ENCODE measurements at regions not wholly inside any gene's neighbourhood (a gene's known extent, or its start where the extent isn't known, plus 50 kb on each side); places are given as distances from the start of the nearest gene placed in this dataset.

DNA sequence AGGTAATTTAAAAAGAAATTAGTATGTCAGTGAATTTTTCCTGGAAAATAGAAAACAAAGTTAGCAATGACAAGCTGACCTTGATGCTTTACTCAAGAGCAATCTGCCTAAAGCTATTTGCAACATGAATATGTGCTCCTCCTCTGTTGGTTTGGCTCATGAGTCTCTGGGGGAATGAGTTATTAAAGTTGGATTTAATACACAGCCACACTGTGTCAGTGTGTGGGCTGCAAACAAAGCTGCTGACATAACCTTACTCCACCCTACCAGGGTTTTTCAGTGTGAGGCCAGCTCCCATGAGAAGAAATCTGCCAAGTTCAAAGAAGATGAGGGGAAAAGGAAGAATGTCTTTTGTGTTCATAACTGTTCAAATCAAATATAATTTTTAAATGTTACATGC is 280.5 kb downstream of the TLL1 start:
- no TSS peak for BruUV-seq (replicated peaks)
- Histone ChIP-seq H3K9me2 (ENCODE audit: insufficient read depth) (no peaks in the 10 kb centered on the region), H3K79me2 (ENCODE audit: insufficient read depth, low read length) (no peaks in the 10 kb centered on the region), H3K27ac (ENCODE audit: low read depth, low read length) (no peak overlapping the region), H2AFZ (ENCODE audit: low read depth, low read length, poor library complexity, severe bottlenecking) (no peak overlapping the region), H3K4me3 (replicated peaks in 1 of 2; ENCODE audit: low read depth in 1 of 2, low read length in 2 of 2) (no peak overlapping the region), H3K9me3 (ENCODE audit: control insufficient read depth in 1 of 2, insufficient read depth in 1 of 2, low read depth in 1 of 2, low read length in 2 of 2) (no peaks in the 10 kb centered on the region), H3K9ac (ENCODE audit: low read length) (no peak overlapping the region), H4K20me1 (ENCODE audit: insufficient read depth) (no peaks in the 10 kb centered on the region), H3K4me2 (ENCODE audit: low read length) (no peak overlapping the region), H3K36me3 (ENCODE audit: control insufficient read depth in 1 of 2, insufficient read depth in 2 of 2, low read length in 2 of 2) (no peaks in the 10 kb centered on the region), H3K27me3 (ENCODE audit: insufficient read depth, low read length) (no peaks in the 10 kb centered on the region), H3K4me1 (ENCODE audit: control insufficient read depth in 1 of 2, insufficient read depth in 2 of 2, low read length in 2 of 2) (no peaks in the 10 kb centered on the region)
- ChIA-PET CTCF (no interaction called here), POLR2A (no interaction called here), RAD21 (ENCODE audit: low non-redundant PET in 1 of 2, low total read pairs in 2 of 2, uncharacterized antibody in 2 of 2, unreplicated experiment in 2 of 2) (no interaction called here)
- ATAC-seq, result no peak
- DNase-seq (ENCODE audit: low read depth, low spot score), result no peak
- intact Hi-C loops (cut with micrococcal nuclease), result no loop called here
- TF ChIP-seq EZH2phosphoT487 (IDR thresholded peaks at IDR 0.05; ENCODE audit: borderline replicate concordance), result no peak
- no peak for TF ChIP-seq FOSL1 (IDR thresholded peaks at IDR 0.05; ENCODE audit: low read depth)
- TF ChIP-seq ELF1 (IDR thresholded peaks at IDR 0.05; ENCODE audit: borderline replicate concordance, low read depth), result no peak
- TF ChIP-seq, protein P1, sequence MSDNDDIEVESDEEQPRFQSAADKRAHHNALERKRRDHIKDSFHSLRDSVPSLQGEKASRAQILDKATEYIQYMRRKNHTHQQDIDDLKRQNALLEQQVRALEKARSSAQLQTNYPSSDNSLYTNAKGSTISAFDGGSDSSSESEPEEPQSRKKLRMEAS (IDR thresholded peaks at IDR 0.05), result no peak
- TF ChIP-seq ZFX (IDR thresholded peaks at IDR 0.05), result no peak
- TF ChIP-seq SRF (IDR thresholded peaks at IDR 0.05; ENCODE audit: low read depth), result no peak
- no peak for TF ChIP-seq POLR2AphosphoS5 (IDR thresholded peaks at IDR 0.05; ENCODE audit: low read depth, low read length)
- no peak for TF ChIP-seq EGR1 (IDR thresholded peaks at IDR 0.05; ENCODE audit: low read depth)
- TF ChIP-seq EZH2 (IDR thresholded peaks at IDR 0.05), result no peak
- no peak for TF ChIP-seq YY1 (IDR thresholded peaks at IDR 0.05; ENCODE audit: extremely low read depth, insufficient replicate concordance, low read depth, low read length)
- TF ChIP-seq JUND (IDR thresholded peaks at IDR 0.05), result no peak

DNA sequence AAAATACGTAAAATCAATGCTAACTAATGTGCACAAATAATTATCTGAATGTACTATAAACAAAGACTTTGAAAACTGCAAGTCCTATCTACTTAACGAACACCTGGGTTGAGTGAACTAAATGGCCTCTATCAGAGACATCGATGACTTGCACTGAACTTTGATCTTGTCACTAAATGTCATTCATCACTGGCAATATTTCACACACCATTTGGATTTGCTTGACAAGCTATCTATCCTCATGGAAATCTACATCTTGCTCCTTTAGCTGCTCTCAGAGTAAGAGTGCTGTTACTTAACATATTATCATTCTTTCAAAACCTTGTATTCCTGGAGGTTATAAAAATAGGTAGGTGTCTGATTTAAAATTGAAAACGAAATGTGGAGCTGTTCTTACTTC is 289.3 kb downstream of the TLL1 start:
- RAD21 ChIA-PET (ENCODE audit: low non-redundant PET in 1 of 2, low total read pairs in 2 of 2, uncharacterized antibody in 2 of 2, unreplicated experiment in 2 of 2), result no interaction called here
- ATAC-seq, result no peak
- no peak for TF ChIP-seq ZFX (IDR thresholded peaks at IDR 0.05)
- no peak for TF ChIP-seq TCF7L2 (IDR thresholded peaks at IDR 0.05; ENCODE audit: borderline replicate concordance, extremely low read depth, insufficient read depth, insufficient read length)
- no peak for TF ChIP-seq FOSL1 (IDR thresholded peaks at IDR 0.05; ENCODE audit: low read depth)
- TF ChIP-seq EZH2phosphoT487 (IDR thresholded peaks at IDR 0.05; ENCODE audit: borderline replicate concordance), result no peak
- TF ChIP-seq POLR2A (IDR thresholded peaks at IDR 0.05; ENCODE audit: borderline replicate concordance, extremely low read depth, insufficient read depth, insufficient read length), result no peak
- TF ChIP-seq JUND (IDR thresholded peaks at IDR 0.05), result no peak
- no peak for TF ChIP-seq ZNF274 (IDR thresholded peaks at IDR 0.05; ENCODE audit: low read depth, low read length)
- TF ChIP-seq RAD21 (IDR thresholded peaks at IDR 0.05; ENCODE audit: low read depth), result no peak
- TF ChIP-seq SIN3A (IDR thresholded peaks at IDR 0.05; ENCODE audit: low read depth), result no peak
- TF ChIP-seq, protein P2, sequence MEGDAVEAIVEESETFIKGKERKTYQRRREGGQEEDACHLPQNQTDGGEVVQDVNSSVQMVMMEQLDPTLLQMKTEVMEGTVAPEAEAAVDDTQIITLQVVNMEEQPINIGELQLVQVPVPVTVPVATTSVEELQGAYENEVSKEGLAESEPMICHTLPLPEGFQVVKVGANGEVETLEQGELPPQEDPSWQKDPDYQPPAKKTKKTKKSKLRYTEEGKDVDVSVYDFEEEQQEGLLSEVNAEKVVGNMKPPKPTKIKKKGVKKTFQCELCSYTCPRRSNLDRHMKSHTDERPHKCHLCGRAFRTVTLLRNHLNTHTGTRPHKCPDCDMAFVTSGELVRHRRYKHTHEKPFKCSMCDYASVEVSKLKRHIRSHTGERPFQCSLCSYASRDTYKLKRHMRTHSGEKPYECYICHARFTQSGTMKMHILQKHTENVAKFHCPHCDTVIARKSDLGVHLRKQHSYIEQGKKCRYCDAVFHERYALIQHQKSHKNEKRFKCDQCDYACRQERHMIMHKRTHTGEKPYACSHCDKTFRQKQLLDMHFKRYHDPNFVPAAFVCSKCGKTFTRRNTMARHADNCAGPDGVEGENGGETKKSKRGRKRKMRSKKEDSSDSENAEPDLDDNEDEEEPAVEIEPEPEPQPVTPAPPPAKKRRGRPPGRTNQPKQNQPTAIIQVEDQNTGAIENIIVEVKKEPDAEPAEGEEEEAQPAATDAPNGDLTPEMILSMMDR (IDR thresholded peaks at IDR 0.05 in 2 of 3, conservative IDR thresholded peaks at IDR 0.05 in 1 of 3; ENCODE audit: borderline replicate concordance in 1 of 3, insufficient read depth in 1 of 3, low read depth in 2 of 3, low read length in 2 of 3), result no peak

More for the DNA sequence above, 289.3 kb downstream of the TLL1 start:
- no peak overlapping the region for H3K4me2 ChIP-seq (ENCODE audit: low read length)
- intact Hi-C loops (cut with micrococcal nuclease), result loop anchor here (5.0 to 10.0 kb wide), 2 partner anchors 625 to 852 kb away; no protein-coding TSS in a partner anchor
- H3K27me3 ChIP-seq (ENCODE audit: insufficient read depth, low read length), result no peaks in the 10 kb centered on the region
- H3K4me1 ChIP-seq (ENCODE audit: control insufficient read depth in 1 of 2, insufficient read depth in 2 of 2, low read length in 2 of 2), result no peaks in the 10 kb centered on the region
- BruUV-seq (replicated peaks), result no TSS peak
- no peak for DNase-seq (ENCODE audit: low read depth, low spot score)
- ChIA-PET POLR2A (no interaction called here), CTCF (interaction anchor here (0.8 kb wide), 1 partner anchor 626 kb away, joined by 3 read pairs; no protein-coding TSS in a partner anchor)
- H3K27ac ChIP-seq (ENCODE audit: low read depth, low read length), result no peak overlapping the region
- no peaks in the 10 kb centered on the region for H3K9me2 ChIP-seq (ENCODE audit: insufficient read depth)
- H3K9ac ChIP-seq (ENCODE audit: low read length), result no peak overlapping the region
- H3K4me3 ChIP-seq (replicated peaks in 1 of 2; ENCODE audit: low read depth in 1 of 2, low read length in 2 of 2), result no peak overlapping the region
- H3K79me2 ChIP-seq (ENCODE audit: insufficient read depth, low read length), result no peaks in the 10 kb centered on the region
- no peak overlapping the region for H2AFZ ChIP-seq (ENCODE audit: low read depth, low read length, poor library complexity, severe bottlenecking)
- no peaks in the 10 kb centered on the region for H3K9me3 ChIP-seq (ENCODE audit: control insufficient read depth in 1 of 2, insufficient read depth in 1 of 2, low read depth in 1 of 2, low read length in 2 of 2)
- no peaks in the 10 kb centered on the region for H4K20me1 ChIP-seq (ENCODE audit: insufficient read depth)
- H3K36me3 ChIP-seq (ENCODE audit: control insufficient read depth in 1 of 2, insufficient read depth in 2 of 2, low read length in 2 of 2), result no peaks in the 10 kb centered on the region

Measured in HCT116 (cell line).